Activated naive CD8-positive, alpha-beta T cell treated with anti-CD3 and anti-CD28 coated beads, Interleukin-2, amount 10 ng/mL, durations not matched to agents 7 days and 5 days (primary cell): ENCODE measurements at regions not wholly inside any gene's neighbourhood (a gene's known extent, or its start where the extent isn't known, plus 50 kb on each side); places are given as distances from the start of the nearest gene placed in this dataset.

Experiments
- ATAC-seq: fragments of 150-1000 bp; cut with Tn5 transposase; one replicate; pipeline ENCODE4 v1.10.0; 2021; ENCODE audit warnings: low read depth, moderate library complexity
- POLR2A ChIA-PET: fragments of 350-600 bp; sonication (Branson Sonifier 250); formaldehyde crosslinking; loops from one replicate; lab custom pipeline; 2021; ENCODE audit warnings: antibody characterized with exemption; lab: Charles Lee
- DNase-seq: peaks from one replicate; pipeline ENCODE4 v3.0.0; 2021
- H3K27ac Mint-ChIP-seq: one replicate; pipeline ENCODE4 v1.8.0; 2022; ENCODE audit warnings: mild to moderate bottlenecking, mixed read lengths
- H3K27me3 Mint-ChIP-seq: one replicate; pipeline ENCODE4 v1.8.0; 2022; ENCODE audit warnings: mild to moderate bottlenecking, moderate library complexity, mixed read lengths
- H3K36me3 Mint-ChIP-seq: one replicate; pipeline ENCODE4 v1.8.0; 2021; ENCODE audit warnings: mild to moderate bottlenecking, mixed read lengths
- H3K4me1 Mint-ChIP-seq: one replicate; pipeline ENCODE4 v1.8.0; 2021; ENCODE audit warnings: mixed read lengths
- H3K4me3 Mint-ChIP-seq: one replicate; pipeline ENCODE4 v1.8.0; 2022; ENCODE audit warnings: mild to moderate bottlenecking, moderate library complexity, mixed read lengths
- H3K9me3 Mint-ChIP-seq: one replicate; pipeline ENCODE4 v1.8.0; 2021; ENCODE audit warnings: mixed read lengths

- ATAC-seq (no peak), DNase-seq (no peak)
- POLR2A ChIA-PET: no interaction called here
- Mint-ChIP-seq H3K9me3 (peaks cover 9% of the 10 kb centered on the region), H3K36me3 (no peaks in the 10 kb centered on the region), H3K27ac (no peak overlapping the region), H3K27me3 (no peaks in the 10 kb centered on the region), H3K4me1 (no peaks in the 10 kb centered on the region), H3K4me3 (no peak overlapping the region)
Observed at GRCh38 chr13:58843567-58843966, 1212.0 kb downstream of the PCDH17 start.

GRCh38 chr13:58850161-58850560 is 1218.6 kb downstream of the PCDH17 start:
- no peak overlapping the region for H3K4me3 Mint-ChIP-seq

GRCh38 chr13:58852076-58852475 is 1220.5 kb downstream of the PCDH17 start:
- no peak overlapping the region for H3K4me3 Mint-ChIP-seq
- H3K4me1 Mint-ChIP-seq: no peaks in the 10 kb centered on the region
- H3K27me3 Mint-ChIP-seq: no peaks in the 10 kb centered on the region

More at GRCh38 chr13:58850161-58850560, 1218.6 kb downstream of the PCDH17 start:
- H3K4me1 Mint-ChIP-seq: no peaks in the 10 kb centered on the region
- ATAC-seq (no peak), DNase-seq (no peak)
- H3K36me3 Mint-ChIP-seq: no peaks in the 10 kb centered on the region
- POLR2A ChIA-PET: no interaction called here
- H3K9me3 Mint-ChIP-seq: peaks cover 4% of the 10 kb centered on the region
- no peak overlapping the region for H3K27ac Mint-ChIP-seq
- H3K27me3 Mint-ChIP-seq: no peaks in the 10 kb centered on the region

GRCh38 chr13:58855283-58855682 is 1223.7 kb downstream of the PCDH17 start:
- no peaks in the 10 kb centered on the region for H3K36me3 Mint-ChIP-seq
- DNase-seq (no peak), ATAC-seq (no peak)
- H3K4me3 Mint-ChIP-seq: no peak overlapping the region
- H3K4me1 Mint-ChIP-seq: no peaks in the 10 kb centered on the region
- H3K9me3 Mint-ChIP-seq: no peaks in the 10 kb centered on the region
- POLR2A ChIA-PET: no interaction called here
- no peak overlapping the region for H3K27ac Mint-ChIP-seq
- H3K27me3 Mint-ChIP-seq: no peaks in the 10 kb centered on the region

More at GRCh38 chr13:58852076-58852475, 1220.5 kb downstream of the PCDH17 start:
- Mint-ChIP-seq H3K36me3 (no peaks in the 10 kb centered on the region), H3K9me3 (no peaks in the 10 kb centered on the region), H3K27ac (no peak overlapping the region)
- DNase-seq (no peak), ATAC-seq (no peak)
- POLR2A ChIA-PET: no interaction called here

GRCh38 chr13:58858870-58859371 is 1227.4 kb downstream of the PCDH17 start:
- DNase-seq (no peak), ATAC-seq (no peak)
- Mint-ChIP-seq H3K4me1 (no peaks in the 10 kb centered on the region), H3K36me3 (no peaks in the 10 kb centered on the region), H3K9me3 (no peaks in the 10 kb centered on the region), H3K27ac (no peak overlapping the region), H3K27me3 (no peaks in the 10 kb centered on the region), H3K4me3 (no peak overlapping the region)
- POLR2A ChIA-PET: no interaction called here

GRCh38 chr13:58865286-58865685 is 1233.7 kb downstream of the PCDH17 start:
- Mint-ChIP-seq H3K4me1 (no peaks in the 10 kb centered on the region), H3K27me3 (no peaks in the 10 kb centered on the region), H3K9me3 (peaks cover 2% of the 10 kb centered on the region), H3K27ac (no peak overlapping the region), H3K36me3 (no peaks in the 10 kb centered on the region), H3K4me3 (no peak overlapping the region)
- POLR2A ChIA-PET: no interaction called here
- DNase-seq (no peak), ATAC-seq (no peak)

GRCh38 chr13:58869566-58869965 is 1238.0 kb downstream of the PCDH17 start:
- no peak for DNase-seq
- H3K36me3 Mint-ChIP-seq: no peaks in the 10 kb centered on the region
- H3K27ac Mint-ChIP-seq: no peak overlapping the region
- H3K4me3 Mint-ChIP-seq: no peak overlapping the region
- POLR2A ChIA-PET: no interaction called here
- ATAC-seq: no peak
- no peaks in the 10 kb centered on the region for H3K4me1 Mint-ChIP-seq
- H3K9me3 Mint-ChIP-seq: peaks cover 2% of the 10 kb centered on the region
- H3K27me3 Mint-ChIP-seq: no peaks in the 10 kb centered on the region

- H3K27ac Mint-ChIP-seq: no peak overlapping the region
- H3K4me1 Mint-ChIP-seq: no peaks in the 10 kb centered on the region
- H3K36me3 Mint-ChIP-seq: no peaks in the 10 kb centered on the region
- H3K9me3 Mint-ChIP-seq: peaks cover 2% of the 10 kb centered on the region
- DNase-seq: no peak
- ATAC-seq: no peak
- POLR2A ChIA-PET: no interaction called here
- no peaks in the 10 kb centered on the region for H3K27me3 Mint-ChIP-seq
- H3K4me3 Mint-ChIP-seq: no peak overlapping the region
Observed at GRCh38 chr13:58876473-58876872, 1244.9 kb downstream of the PCDH17 start.

GRCh38 chr13:58879114-58879513 is 1247.6 kb downstream of the PCDH17 start:
- no peak overlapping the region for H3K4me3 Mint-ChIP-seq
- H3K27ac Mint-ChIP-seq: no peak overlapping the region
- H3K4me1 Mint-ChIP-seq: no peaks in the 10 kb centered on the region
- ATAC-seq (no peak), DNase-seq (no peak)
- no peaks in the 10 kb centered on the region for H3K27me3 Mint-ChIP-seq
- POLR2A ChIA-PET: no interaction called here
- no peaks in the 10 kb centered on the region for H3K36me3 Mint-ChIP-seq
- H3K9me3 Mint-ChIP-seq: peaks cover 2% of the 10 kb centered on the region

GRCh38 chr13:58882516-58882915 is 1251.0 kb downstream of the PCDH17 start:
- ATAC-seq (no peak), DNase-seq (no peak)
- Mint-ChIP-seq H3K4me3 (no peak overlapping the region), H3K27ac (no peak overlapping the region), H3K9me3 (no peaks in the 10 kb centered on the region), H3K36me3 (no peaks in the 10 kb centered on the region), H3K27me3 (no peaks in the 10 kb centered on the region), H3K4me1 (no peaks in the 10 kb centered on the region)
- POLR2A ChIA-PET: no interaction called here

- H3K4me1 Mint-ChIP-seq: no peaks in the 10 kb centered on the region
- no peak overlapping the region for H3K27ac Mint-ChIP-seq
- POLR2A ChIA-PET: no interaction called here
- H3K4me3 Mint-ChIP-seq: no peak overlapping the region
- DNase-seq (no peak), ATAC-seq (no peak)
- H3K36me3 Mint-ChIP-seq: no peaks in the 10 kb centered on the region
- H3K9me3 Mint-ChIP-seq: no peaks in the 10 kb centered on the region
- H3K27me3 Mint-ChIP-seq: no peaks in the 10 kb centered on the region
Observed at GRCh38 chr13:58883405-58883804, 1251.9 kb downstream of the PCDH17 start.

GRCh38 chr13:58884353-58885209 is 1253.0 kb downstream of the PCDH17 start:
- Mint-ChIP-seq H3K4me1 (no peaks in the 10 kb centered on the region), H3K27me3 (no peaks in the 10 kb centered on the region), H3K9me3 (no peaks in the 10 kb centered on the region), H3K36me3 (no peaks in the 10 kb centered on the region), H3K4me3 (no peak overlapping the region), H3K27ac (no peak overlapping the region)
- no peak for ATAC-seq
- POLR2A ChIA-PET: no interaction called here
- DNase-seq: no peak

GRCh38 chr13:58889474-58889873 is 1257.9 kb downstream of the PCDH17 start:
- Mint-ChIP-seq H3K36me3 (no peaks in the 10 kb centered on the region), H3K4me3 (no peak overlapping the region), H3K4me1 (no peaks in the 10 kb centered on the region), H3K9me3 (no peaks in the 10 kb centered on the region), H3K27ac (no peak overlapping the region), H3K27me3 (no peaks in the 10 kb centered on the region)
- DNase-seq (no peak), ATAC-seq (no peak)
- POLR2A ChIA-PET: no interaction called here

- DNase-seq (no peak), ATAC-seq (no peak)
- H3K27me3 Mint-ChIP-seq: no peaks in the 10 kb centered on the region
- H3K4me3 Mint-ChIP-seq: no peak overlapping the region
- H3K4me1 Mint-ChIP-seq: no peaks in the 10 kb centered on the region
- no peaks in the 10 kb centered on the region for H3K9me3 Mint-ChIP-seq
- POLR2A ChIA-PET: no interaction called here
- H3K27ac Mint-ChIP-seq: no peak overlapping the region
- no peaks in the 10 kb centered on the region for H3K36me3 Mint-ChIP-seq
Observed at GRCh38 chr13:58893396-58893795, 1261.9 kb downstream of the PCDH17 start.
